SK-N-SH treated with all-trans-retinoic acid at 6 μM for 48 hours (cell line): ENCODE measurements at regions not wholly inside any gene's neighbourhood (a gene's known extent, or its start where the extent isn't known, plus 50 kb on each side); places are given as distances from the start of the nearest gene placed in this dataset.

Source experiments
- ATAC-seq: fragments of 200-7000 bp; cut with Tn5 transposase; 3 replicates; pipeline ENCODE4 v1.9.1; 2020; ENCODE audit warnings: mild to moderate bottlenecking, moderate library complexity
- ARNTL ChIP-seq: fragments of 450-650 bp; formaldehyde crosslinking; IDR thresholded peaks from 2 replicates; pipeline ENCODE4 v1.5.0; 2020; ENCODE audit warnings: low read depth, mild to moderate bottlenecking, moderate library complexity, borderline replicate concordance
- CSRNP3 ChIP-seq: fragments of 250-450 bp; sonication (Bioruptor Pico); IDR thresholded peaks from 2 replicates; pipeline ENCODE4 v1.5.1; 2021; ENCODE audit warnings: mild to moderate bottlenecking, moderate library complexity
- ESRRG ChIP-seq: fragments of 250-450 bp; sonication (Bioruptor Pico); IDR thresholded peaks from 2 replicates; pipeline ENCODE4 v1.6.1; 2021; ENCODE audit warnings: mild to moderate bottlenecking
- ISL1 ChIP-seq: fragments of 250-450 bp; sonication (Bioruptor Pico); IDR thresholded peaks from 2 replicates; pipeline ENCODE4 v2.1.2; 2022; ENCODE audit warnings: mild to moderate bottlenecking, moderate library complexity
- OSR1 ChIP-seq: fragments of 250-450 bp; sonication (Bioruptor Pico); IDR thresholded peaks from 2 replicates; pipeline ENCODE4 v1.8.0; 2022; ENCODE audit warnings: moderate library complexity, mild to moderate bottlenecking, inconsistent platforms
- PATZ1 ChIP-seq: fragments of 250-450 bp; sonication (Bioruptor Pico); IDR thresholded peaks from 2 replicates; pipeline ENCODE4 v1.8.0; 2020; ENCODE audit warnings: mild to moderate bottlenecking, moderate library complexity, borderline replicate concordance
- POU6F1 ChIP-seq: fragments of 250-450 bp; sonication (Bioruptor Pico); IDR thresholded peaks from 2 replicates; pipeline ENCODE4 v1.8.0; 2021; ENCODE audit warnings: low read depth, mild to moderate bottlenecking, moderate library complexity, borderline replicate concordance
- RARB ChIP-seq: fragments of 250-450 bp; sonication (Bioruptor Pico); IDR thresholded peaks from 2 replicates; pipeline ENCODE4 v1.8.0; 2021; ENCODE audit warnings: mild to moderate bottlenecking, moderate library complexity
- SNAI2 ChIP-seq: fragments of 250-450 bp; sonication (Bioruptor Pico); IDR thresholded peaks from 2 replicates; pipeline ENCODE4 v1.5.0; 2020; ENCODE audit warnings: mild to moderate bottlenecking, moderate library complexity
- TCF4 ChIP-seq: fragments of 250-450 bp; sonication (Bioruptor Pico); IDR thresholded peaks from 2 replicates; pipeline ENCODE4 v1.8.0; 2021; ENCODE audit warnings: mild to moderate bottlenecking, moderate library complexity, borderline replicate concordance
- TSHZ2 ChIP-seq: fragments of 250-450 bp; sonication (Bioruptor Pico); IDR thresholded peaks from 2 replicates; pipeline ENCODE4 v1.5.0; 2020; ENCODE audit warnings: mild to moderate bottlenecking, moderate library complexity
- ZC3H10 ChIP-seq: fragments of 250-450 bp; sonication (Bioruptor Pico); IDR thresholded peaks from 2 replicates; pipeline ENCODE4 v1.5.1; 2021; ENCODE audit warnings: mild to moderate bottlenecking, moderate library complexity
- ZFP3 ChIP-seq: fragments of 250-450 bp; sonication (Bioruptor Pico); IDR thresholded peaks from 2 replicates; pipeline ENCODE4 v1.5.0; 2020; ENCODE audit warnings: mild to moderate bottlenecking, moderate library complexity
- ZFP30 ChIP-seq: fragments of 450-650 bp; formaldehyde crosslinking; IDR thresholded peaks from 2 replicates; pipeline ENCODE4 v1.5.0; 2022; ENCODE audit warnings: mild to moderate bottlenecking, moderate library complexity
- ZNF565 ChIP-seq: fragments of 450-650 bp; formaldehyde crosslinking; conservative IDR thresholded peaks from 2 replicates; pipeline ENCODE4 v1.5.0; 2020; ENCODE audit warnings: low read depth, mild to moderate bottlenecking, moderate library complexity
- ZNF70 ChIP-seq: fragments of 450-650 bp; formaldehyde crosslinking; IDR thresholded peaks from 2 replicates; pipeline ENCODE4 v1.5.0; 2020; ENCODE audit warnings: mild to moderate bottlenecking, moderate library complexity
- ZNF8 ChIP-seq: fragments of 450-650 bp; formaldehyde crosslinking; IDR thresholded peaks from 2 replicates; pipeline ENCODE4 v1.5.0; 2020; ENCODE audit warnings: mild to moderate bottlenecking, moderate library complexity

- TF ChIP-seq ZNF70 (CRISPR knock-in tag) (no peak), ISL1 (CRISPR knock-in tag) (no peak), ARNTL (CRISPR knock-in tag) (no peak), TSHZ2 (CRISPR knock-in tag) (no peak), ESRRG (CRISPR knock-in tag) (no peak)
- no peak for ATAC-seq
These were observed 324.7 kb downstream of the SHQ1 start for GRCh38 chr3:72523429-72524151.

GRCh38 chr3:72520690-72521308, 327.4 kb downstream of the SHQ1 start:
- TF ChIP-seq ESRRG (CRISPR knock-in tag) (no peak), ZNF8 (CRISPR knock-in tag) (no peak), ZNF565 (CRISPR knock-in tag) (no peak), SNAI2 (CRISPR knock-in tag) (no peak), POU6F1 (no peak), OSR1 (CRISPR knock-in tag) (no peak), RARB (CRISPR knock-in tag) (no peak), PATZ1 (no peak), ZC3H10 (no peak), ZNF70 (CRISPR knock-in tag) (no peak), ZFP3 (CRISPR knock-in tag) (no peak)
- no peak for ATAC-seq

GRCh38 chr3:72519946-72520604, 328.2 kb downstream of the SHQ1 start:
- TF ChIP-seq RARB (CRISPR knock-in tag) (no peak), POU6F1 (no peak), ZNF565 (CRISPR knock-in tag) (no peak)
- TF ChIP-seq, all 23 proteins: peak for 0
- no peak for ATAC-seq

- ATAC-seq = no peak
- TF ChIP-seq TCF4 (CRISPR knock-in tag) = peak; percentile 96
- TF ChIP-seq CSRNP3 = no peak
- no peak for TF ChIP-seq POU6F1
- TF ChIP-seq ISL1 (CRISPR knock-in tag) = peak; percentile 33; the same call in 1 of the 2 replicates
- peak; percentile 88; the same call in 1 of the 2 replicates for TF ChIP-seq TSHZ2 (CRISPR knock-in tag)
- TF ChIP-seq ZFP30 = 0 out of 2 replicates have a peak, but pooled peaks have one; percentile 15
- peak; percentile 52; the same call in 1 of the 2 replicates for TF ChIP-seq SNAI2 (CRISPR knock-in tag)
- TF ChIP-seq, all 23 proteins: peak for 5
These were observed 330.3 kb downstream of the SHQ1 start for GRCh38 chr3:72517921-72518424.
